ENCODE measurements at regions not wholly inside any gene's neighbourhood (a gene's known extent, or its start where the extent isn't known, plus 50 kb on each side); places are given as distances from the start of the nearest gene placed in this dataset.

GRCh38 chr12:4032924-4033615 lies 159.9 kb upstream of the PARP11 start:
- TF ChIP-seq GATA2 (IDR thresholded peaks at IDR 0.05; ENCODE audit: insufficient read depth, insufficient read length, low read depth, low read length) (no peak), POLR2AphosphoS5 (IDR thresholded peaks at IDR 0.05; ENCODE audit: insufficient read depth, low read depth, low read length) (no peak), JUN (IDR thresholded peaks at IDR 0.05; ENCODE audit: borderline replicate concordance, insufficient read depth, insufficient read length, low read depth) (no peak), MAX (IDR thresholded peaks at IDR 0.05; ENCODE audit: insufficient read depth, insufficient read length) (no peak), EZH2 (IDR thresholded peaks at IDR 0.05; ENCODE audit: borderline replicate concordance, low read depth, low read length, severe bottlenecking) (no peak), CTCF (IDR thresholded peaks at IDR 0.05; ENCODE audit: extremely low read depth in 1 of 2, insufficient read depth in 1 of 2, low read depth in 1 of 2, low read length in 2 of 2) (no peak), POLR2A (IDR thresholded peaks at IDR 0.05; ENCODE audit: low read depth, low read length) (no peak), MYC (IDR thresholded peaks at IDR 0.05; ENCODE audit: low read depth, low read length) (no peak), FOS (IDR thresholded peaks at IDR 0.05; ENCODE audit: borderline replicate concordance, insufficient read depth, low read length) (no peak)
- no peak for FAIRE-seq
- H3K4me3 ChIP-seq (replicated peaks in 1 of 3; ENCODE audit: insufficient read depth in 1 of 3, low read depth in 1 of 3, low read length in 3 of 3) = no peak overlapping the region
- H2AFZ ChIP-seq (ENCODE audit: low read depth, low read length) = no peak overlapping the region
- intact Hi-C loops (cut with micrococcal nuclease) = no loop called here
- ChIA-PET POLR2A (no interaction called here), CTCF (interaction anchor here (1.3 to 4.0 kb wide), 2 partner anchors 149 to 244 kb away, joined by 3 to 16 read pairs; no protein-coding TSS in a partner anchor)
- H3K27ac ChIP-seq (ENCODE audit: insufficient read depth, low read depth, low read length) = no peak overlapping the region
- H3K27me3 ChIP-seq (ENCODE audit: control insufficient read depth in 2 of 2, insufficient read depth in 2 of 2, low read length in 2 of 2) = peaks cover 0 to 3% of the 10 kb centered on the region in 2 experiments
- no peaks in the 10 kb centered on the region for H3K4me1 ChIP-seq (ENCODE audit: control insufficient read depth, extremely low read depth, insufficient read depth, low read length)
- H3K9ac ChIP-seq (replicated peaks; ENCODE audit: extremely low read depth, insufficient read depth, low read length) = no peak overlapping the region
- H3K9me1 ChIP-seq (replicated peaks; ENCODE audit: control insufficient read depth, extremely low read depth, insufficient read depth, low read length) = no peaks in the 10 kb centered on the region
- H4K20me1 ChIP-seq (replicated peaks; ENCODE audit: control insufficient read depth, extremely low read depth, insufficient read depth, low read length) = no peaks in the 10 kb centered on the region
- BruUV-seq (replicated peaks) = no TSS peak
- H3K4me2 ChIP-seq (ENCODE audit: insufficient read depth, low read length) = no peak overlapping the region
- no peaks in the 10 kb centered on the region for H3K9me3 ChIP-seq (replicated peaks; ENCODE audit: control insufficient read depth, insufficient read depth, low read length)
- dilution Hi-C loops (cut with MboI; ENCODE audit: extremely low pct_ligation_motif_present, low sequenced_read_pairs) = no loop called here
- DNase-seq (ENCODE audit: low read depth, low spot score) = no peak
- H3K79me2 ChIP-seq (ENCODE audit: control insufficient read depth, insufficient read depth, low read length) = no peaks in the 10 kb centered on the region
- H3K36me3 ChIP-seq (ENCODE audit: control insufficient read depth in 2 of 2, extremely low read depth in 1 of 2, insufficient read depth in 2 of 2, low read length in 2 of 2) = no peaks in the 10 kb centered on the region

All from endothelial cell of umbilical vein (primary cell).